Left renal cortex interstitium (tissue), 4 donors: ENCODE measurements at regions not wholly inside any gene's neighbourhood (a gene's known extent, or its start where the extent isn't known, plus 50 kb on each side); places are given as distances from the start of the nearest gene placed in this dataset.

Experiments
- DNase-seq, 4 donors: peaks; one replicate each; pipeline ENCODE4 v3.0.0-alpha.2; 2013; ENCODE audit warnings: low read depth in 4 of 4, low spot score in 2 of 4, missing footprints in 1 of 4

DNA sequence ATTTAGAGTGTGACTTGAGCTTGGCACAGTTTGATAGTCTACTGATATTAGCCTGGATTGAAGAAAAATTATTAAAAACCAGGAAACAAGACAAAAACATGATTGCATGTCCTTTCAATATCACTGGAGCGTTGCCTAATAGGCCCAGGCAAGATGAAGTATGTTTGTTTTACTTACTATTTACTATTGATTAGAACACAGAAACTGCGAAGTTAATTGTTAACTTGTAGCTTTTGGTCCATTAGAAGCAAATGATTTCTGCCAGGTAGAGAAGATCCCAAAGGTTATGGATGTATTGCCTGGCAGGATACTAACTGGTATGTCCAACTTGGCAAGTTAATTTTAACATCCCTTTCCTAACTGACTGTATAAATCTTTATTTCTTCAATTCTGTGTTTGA, 268.9 kb downstream of the ETNK1 start:
- no peak for DNase-seq

DNA sequence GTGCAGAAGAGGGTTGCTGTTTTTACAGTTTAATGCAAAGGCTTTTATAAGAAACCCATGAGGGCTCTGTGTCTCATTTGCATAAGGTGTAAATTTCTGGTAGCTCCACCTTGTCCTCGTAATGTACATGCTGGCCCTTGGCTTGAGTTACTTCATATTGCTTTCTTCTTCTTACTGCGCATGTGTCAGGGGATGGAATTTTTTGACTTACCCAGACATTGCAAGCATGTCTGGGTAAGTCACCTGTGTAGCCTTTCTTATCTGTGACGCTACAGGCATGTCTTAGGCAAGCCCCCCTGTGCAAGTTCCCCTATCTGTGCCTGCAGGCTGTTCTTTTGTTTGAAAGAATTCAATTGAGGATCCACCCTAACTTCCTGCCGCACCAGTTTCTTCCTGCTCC, 274.2 kb downstream of the ETNK1 start:
- DNase-seq: no peak

DNA sequence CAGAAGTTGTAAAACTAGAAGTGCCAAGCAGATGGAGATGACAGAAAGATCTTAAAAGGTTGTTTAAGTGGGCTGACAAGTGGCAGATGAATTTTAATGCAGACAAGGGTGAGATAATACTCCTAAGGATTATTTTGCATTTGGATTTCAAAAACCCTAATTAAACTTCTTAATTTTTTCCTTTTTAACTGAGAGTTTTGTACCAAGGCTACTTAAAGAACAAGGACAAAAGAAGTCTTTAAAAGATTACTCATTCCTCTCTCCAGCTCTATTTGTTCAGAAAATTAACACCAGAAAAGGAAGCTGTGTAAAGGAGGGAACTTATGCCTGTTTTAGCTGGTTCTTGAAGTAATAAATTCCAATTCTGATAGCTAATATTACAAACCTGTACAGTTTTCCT, 275.4 kb downstream of the ETNK1 start:
- DNase-seq: no peak

DNA sequence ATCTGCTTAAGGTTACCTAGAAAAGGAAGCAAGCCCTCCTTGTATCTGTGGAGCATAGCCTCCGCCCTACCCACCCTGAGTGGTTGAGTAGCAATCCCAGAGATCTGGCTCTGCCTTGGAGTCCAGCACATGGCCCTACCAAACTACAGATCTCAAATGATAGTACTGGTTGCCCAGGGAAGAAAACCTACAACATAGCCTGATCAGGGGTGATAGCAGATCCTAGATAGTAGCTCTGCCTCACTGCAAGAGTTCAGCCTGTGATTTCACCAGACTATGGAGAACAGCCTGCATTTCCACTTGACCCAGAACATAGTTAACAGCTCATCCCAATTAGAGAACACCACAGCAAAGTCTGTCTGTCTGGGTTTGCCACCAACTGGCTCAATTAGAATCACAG, 279.5 kb downstream of the ETNK1 start:
- no peak for DNase-seq

DNA sequence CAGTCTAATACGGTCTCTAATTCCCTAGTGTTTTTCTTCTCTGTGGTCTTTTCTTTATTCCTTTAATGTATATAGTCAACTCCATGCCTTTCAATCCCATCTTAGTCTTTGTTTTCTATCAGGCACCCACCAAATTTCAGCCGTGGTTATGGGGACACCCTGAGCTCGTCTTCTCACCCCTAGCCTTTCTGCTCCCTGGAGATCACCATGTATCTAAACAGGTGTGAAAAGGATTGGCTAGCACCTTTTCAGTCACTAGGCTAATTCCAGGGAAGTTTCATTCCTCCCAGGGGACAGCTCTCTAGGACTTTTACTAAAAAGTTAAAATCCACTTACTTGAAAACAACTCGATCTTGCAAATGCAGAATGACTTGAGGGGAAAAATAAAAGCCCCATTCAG, 291.3 kb downstream of the ETNK1 start:
- DNase-seq: no peak

DNA sequence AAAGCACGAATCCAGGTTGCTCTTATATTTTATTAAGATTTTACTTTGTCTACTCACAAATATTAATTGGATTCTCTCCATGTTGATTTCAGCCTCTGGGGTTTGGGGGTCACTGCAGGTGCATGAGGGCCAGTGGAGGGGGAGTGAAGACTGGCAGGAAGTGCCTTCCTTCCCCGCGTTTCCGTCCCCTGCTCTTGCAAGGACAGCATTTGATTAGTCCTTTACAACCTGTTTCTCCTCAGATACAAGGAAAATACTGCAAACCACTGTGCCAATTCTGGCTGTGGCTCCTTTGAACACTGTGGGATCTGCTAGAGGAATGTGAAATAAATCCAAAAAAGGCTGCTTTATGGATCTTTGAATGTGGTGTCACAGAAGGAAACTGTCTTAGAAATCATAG, 291.8 kb downstream of the ETNK1 start:
- no peak for DNase-seq

DNA sequence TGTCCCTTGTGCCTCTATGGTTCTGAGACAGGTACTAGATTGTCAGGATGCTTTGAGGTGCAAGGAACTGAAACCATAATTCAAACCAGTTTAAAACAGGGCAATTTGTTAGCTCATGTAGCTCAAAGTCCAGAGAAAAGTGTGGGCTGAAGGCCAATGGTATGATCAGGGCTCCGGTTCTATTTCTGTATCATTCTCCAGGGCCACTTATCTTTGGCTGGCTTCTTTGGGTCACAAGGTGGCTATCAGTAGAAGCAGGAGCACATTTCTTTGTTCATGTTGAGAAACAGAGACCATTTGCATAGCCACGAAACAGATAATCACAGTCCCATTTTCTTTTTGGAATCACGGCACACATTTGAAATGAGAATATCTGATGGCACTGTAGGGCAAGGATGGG, 294.9 kb downstream of the ETNK1 start:
- DNase-seq: no peak

DNA sequence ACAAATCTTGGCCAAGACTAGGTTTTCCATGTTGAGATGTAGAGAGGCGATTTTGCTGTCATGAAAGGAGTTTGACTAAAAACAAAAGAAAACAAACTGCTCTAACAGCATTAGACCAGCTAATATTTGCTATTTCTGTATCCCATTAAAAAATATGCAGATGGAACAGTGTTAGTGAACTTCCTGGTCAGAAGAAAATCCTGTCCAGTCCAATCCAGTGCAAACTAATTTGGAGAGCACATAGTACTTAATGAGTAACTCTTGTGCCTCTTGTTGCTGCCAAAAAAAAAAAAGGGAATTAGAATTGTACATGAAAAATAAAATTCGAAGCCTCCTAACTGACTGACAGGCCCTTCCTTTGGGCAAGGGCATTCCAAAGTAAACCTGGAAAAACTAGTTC, 298.8 kb downstream of the ETNK1 start:
- no peak for DNase-seq

DNA sequence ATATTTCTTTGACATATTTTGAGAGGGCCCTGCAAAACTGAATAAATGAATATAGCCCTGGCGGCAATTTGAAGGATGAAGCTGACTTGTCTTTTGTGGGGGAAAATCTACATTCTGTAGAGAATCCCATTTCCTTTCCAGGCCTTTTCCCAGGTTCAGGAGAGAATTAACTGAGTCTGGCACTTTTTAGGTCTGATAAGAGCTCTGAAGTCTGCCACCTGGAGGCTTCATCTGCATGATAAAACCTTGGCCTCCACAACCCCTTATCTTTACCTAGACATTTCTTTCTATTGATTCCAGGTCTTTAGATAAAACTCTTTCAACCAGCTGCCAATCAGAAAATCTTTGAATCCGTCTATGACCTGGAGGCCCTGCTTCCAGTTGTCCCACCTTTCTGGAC, 299.4 kb downstream of the ETNK1 start:
- no peak for DNase-seq

DNA sequence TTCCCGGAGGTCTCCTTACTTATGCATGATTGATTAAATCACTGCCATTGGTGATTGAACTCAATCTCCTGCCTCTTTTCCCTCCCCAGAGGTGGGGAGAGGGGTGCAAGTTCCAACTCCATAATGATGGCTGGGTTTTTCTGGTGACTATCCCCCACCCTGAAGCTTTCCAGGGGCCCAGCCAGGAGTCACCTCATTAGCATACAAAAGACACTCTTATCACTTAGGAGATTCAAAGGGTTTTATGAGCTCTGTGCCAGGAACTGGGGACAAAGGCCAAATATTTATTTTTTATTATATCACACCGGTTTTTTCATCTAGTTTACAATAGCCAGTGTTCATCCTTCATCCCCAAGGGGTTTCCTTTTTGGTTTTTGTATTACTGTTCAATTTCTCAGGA, 300.7 kb downstream of the ETNK1 start:
- DNase-seq: no peak

DNA sequence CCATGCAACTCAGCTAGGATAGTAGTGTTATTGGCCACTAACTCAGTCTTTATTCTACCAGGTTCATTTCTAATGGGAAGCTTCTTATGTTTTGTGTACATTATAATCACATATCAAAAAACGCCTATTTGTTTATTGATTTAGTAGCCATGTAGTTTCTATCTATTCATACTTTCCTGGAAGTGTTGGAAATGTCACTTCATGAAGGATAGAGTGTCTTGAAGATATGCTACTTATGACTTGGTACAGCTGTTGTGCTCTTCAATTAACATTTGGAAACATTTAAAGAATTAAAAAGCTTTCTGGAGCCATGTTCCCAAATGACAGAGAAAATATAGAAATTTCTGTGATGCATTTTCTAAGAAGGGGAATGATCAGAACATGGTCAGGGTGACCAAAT, 307.5 kb downstream of the ETNK1 start:
- DNase-seq: no peak

DNA sequence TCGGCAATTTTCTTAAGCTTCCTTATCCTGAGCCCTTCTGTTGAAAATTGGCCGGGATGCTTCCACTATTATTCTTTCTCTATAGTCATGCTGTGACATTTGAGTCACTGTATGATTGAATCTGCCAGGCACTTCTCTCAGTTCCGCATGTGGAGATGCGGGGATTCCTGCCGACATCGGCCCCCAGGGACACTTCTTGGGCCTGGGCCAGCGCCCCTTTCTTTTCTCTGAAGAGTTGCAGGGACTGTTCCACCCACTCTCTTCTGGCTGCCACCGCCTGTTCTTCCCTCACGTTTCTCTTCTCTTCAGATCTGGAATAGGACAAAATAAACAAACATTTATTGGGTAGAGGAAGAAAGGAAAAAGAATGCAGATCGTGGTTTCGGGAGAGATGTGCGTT, 310.1 kb downstream of the ETNK1 start:
- DNase-seq: no peak

DNA sequence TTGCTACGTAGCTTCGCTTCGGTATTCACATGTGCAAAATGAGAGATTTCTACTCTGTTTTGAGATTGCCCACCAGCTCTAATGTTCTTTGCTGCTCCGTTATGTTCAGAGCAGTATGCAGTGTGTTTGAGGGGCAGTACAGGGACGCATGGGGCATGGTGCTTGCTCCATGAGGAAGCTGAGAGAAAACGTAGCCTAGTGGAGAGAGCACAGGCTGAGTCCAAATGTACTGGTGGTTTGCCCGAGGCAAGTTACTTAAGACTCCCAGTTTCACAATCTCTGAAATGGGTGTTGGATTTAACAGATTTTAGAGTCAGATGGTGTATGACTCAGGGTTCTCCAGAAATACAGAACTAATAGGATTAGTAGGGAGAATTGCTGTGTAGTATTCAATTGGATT, 310.5 kb downstream of the ETNK1 start:
- DNase-seq: no peak

DNA sequence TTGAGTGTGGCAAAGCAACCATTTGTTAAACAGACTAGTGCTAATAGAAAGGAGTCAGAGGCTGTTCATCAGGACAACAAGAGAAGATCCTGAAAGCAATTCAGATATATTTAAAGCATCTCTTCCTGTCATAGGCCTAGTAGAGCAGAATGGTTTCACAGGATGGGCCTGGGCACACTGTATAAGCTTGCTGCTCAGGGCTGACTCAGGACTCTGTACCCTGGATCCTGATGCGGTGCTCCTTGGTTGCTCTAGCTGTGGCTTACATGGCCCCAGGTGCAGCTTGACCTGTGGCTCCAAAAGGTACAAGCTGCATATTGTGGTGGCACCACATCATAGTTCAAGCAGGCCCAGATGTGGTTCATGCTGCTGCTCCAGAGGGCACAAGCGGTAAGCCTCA, 313.4 kb downstream of the ETNK1 start:
- no peak for DNase-seq

DNA sequence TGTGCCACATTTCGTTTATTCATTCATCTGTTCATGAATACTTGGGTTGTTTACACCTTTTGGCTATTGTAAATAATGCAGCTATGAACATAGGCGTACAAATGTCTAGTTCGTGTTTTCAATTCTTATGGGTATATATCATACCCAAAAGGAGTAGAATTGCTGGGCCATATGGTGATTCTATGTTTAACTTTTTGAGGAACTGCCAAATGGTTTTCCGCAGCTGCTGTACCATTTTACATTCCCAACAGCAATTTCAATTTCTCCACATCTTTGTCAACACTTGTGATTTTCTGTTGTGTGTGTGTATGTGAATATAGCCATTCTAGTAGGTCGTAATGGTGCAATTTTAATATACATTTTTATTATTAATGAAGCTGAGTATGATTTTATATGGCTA, 326.2 kb downstream of the ETNK1 start:
- DNase-seq: no peak

DNA sequence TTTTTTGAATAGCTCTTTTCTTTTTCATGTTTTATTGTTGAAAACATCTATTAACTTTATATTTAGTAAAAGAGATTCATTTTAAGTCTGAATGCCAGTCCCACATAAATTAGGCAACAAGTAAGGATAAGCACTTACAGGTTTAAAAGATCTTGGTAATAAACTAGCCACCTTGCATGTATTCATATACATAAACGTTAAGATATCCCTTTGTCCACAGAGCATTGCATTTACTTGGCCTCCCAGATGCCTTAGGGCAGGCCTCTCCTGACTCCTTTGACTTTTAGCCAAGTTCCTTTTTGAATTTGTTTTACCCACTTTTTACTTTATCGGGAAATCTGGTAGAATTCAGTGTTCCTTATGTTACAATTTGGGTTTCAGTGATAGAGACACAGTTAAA, 331.7 kb downstream of the ETNK1 start:
- DNase-seq: no peak

DNA sequence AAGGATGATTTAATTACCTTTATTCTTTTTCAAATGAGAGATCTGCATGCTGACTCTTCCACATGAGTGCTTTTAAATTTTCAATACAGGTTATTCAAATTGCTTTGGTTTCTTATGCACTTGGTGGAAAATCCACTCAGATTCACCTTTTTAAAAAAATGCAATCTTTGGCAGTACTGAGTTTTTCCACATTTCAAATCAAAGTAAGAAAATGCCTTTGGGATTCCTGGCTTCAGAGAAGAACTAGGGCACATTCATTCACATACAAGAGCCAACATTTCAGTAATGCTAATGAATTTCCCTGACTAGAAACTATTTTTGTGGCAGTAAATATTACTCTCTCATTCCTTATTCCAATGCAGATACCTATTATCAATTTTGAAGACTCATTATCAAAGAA, 342.2 kb downstream of the ETNK1 start:
- no peak for DNase-seq

DNA sequence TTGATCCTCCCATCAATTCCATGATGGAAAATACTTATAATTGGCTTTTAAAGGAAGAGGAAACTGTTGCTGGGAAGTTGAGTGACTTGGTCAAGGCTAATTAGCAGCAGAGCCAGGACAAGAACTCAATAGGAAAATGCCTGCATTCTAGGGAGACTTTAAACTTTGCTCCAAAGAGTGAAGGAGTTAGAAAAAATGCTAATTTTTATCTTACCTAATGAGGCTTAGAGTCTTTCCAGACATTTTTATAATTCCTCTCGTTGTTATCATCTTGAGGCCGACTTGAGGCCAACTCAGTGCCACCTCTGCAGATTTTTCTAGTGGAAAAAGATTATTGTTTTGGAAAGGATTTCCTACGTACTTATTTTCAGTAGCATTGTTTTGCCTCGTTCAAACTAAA, 344.6 kb downstream of the ETNK1 start:
- no peak for DNase-seq

DNA sequence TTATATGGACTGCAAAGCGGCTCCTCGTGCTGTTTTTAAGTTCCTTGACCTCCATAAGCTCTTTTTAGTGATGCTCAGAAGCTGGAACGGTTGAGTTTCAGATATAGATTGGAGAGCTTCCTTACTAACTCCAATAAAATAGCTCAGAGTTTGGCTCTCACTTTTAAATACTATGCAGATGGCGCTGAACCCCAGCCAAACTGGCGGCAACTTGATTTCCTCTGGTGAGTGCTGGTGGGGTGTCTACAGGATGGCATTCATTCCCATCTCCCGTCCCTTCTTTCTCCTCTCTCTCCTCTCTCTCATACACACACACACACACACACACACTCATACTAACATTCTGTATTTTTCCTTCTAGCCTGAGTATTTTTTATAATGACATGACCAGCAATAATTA, 346.3 kb downstream of the ETNK1 start:
- no peak for DNase-seq

DNA sequence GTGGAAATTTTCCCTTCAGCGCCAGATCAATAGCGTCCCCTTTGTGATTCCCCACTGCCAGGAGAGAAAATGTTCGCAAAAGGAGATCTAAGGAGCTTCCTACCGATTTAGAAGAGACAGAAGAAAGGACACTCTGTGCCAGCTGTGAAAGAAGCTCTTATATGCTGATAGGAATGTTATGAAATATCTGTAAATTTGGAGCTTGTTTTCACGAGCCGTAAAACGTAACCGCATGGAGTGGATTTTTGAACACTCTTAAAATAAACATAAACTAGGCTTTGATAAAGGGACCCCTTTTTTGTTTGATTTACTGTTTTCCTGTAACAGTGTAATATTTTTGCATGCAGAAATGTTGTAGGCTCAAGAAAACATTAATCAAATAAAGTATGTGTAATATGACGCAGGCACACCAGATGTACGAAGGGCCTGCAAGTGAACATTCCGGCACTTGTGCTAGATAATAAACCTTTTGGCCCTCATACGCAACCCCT, 346.8 kb downstream of the ETNK1 start:
- no peak for DNase-seq

DNA sequence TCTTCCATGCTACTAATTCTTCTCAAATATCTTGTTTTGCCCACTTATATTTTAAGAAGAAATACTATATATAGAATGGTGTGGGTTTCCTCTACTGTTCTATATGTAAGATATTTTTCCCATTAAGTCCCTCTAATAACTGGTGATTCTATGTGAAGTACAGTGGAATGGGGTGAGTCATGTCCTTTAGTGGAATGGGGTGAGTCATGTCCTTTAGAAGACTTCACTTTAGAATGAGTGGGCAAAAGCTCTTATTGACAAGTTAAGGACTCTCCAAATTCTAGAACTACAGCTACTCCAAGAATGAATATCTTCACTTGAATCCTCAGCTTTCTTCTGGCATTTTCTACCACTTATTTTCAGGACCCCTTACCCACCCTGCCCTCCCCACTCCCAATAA, 349.9 kb downstream of the ETNK1 start:
- no peak for DNase-seq

DNA sequence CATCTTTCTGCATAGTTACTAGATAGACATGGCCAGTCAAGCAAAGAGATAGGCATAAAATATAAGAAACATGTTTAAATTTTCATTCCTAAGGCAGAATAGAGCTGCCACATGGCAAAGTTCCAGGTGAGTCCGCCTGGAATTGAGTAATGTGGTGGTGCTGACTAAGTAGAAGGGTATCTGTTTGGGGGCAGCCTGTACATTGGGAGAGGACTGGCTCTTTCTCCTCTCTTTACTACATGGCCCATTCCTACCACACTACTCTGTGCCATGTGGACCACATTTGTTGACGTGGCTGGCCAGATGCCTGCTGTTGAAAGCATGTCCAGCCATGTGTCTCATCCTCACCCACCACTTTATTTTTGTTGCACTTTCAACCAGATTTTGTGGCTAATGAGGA, 354.0 kb downstream of the ETNK1 start:
- no peak for DNase-seq

DNA sequence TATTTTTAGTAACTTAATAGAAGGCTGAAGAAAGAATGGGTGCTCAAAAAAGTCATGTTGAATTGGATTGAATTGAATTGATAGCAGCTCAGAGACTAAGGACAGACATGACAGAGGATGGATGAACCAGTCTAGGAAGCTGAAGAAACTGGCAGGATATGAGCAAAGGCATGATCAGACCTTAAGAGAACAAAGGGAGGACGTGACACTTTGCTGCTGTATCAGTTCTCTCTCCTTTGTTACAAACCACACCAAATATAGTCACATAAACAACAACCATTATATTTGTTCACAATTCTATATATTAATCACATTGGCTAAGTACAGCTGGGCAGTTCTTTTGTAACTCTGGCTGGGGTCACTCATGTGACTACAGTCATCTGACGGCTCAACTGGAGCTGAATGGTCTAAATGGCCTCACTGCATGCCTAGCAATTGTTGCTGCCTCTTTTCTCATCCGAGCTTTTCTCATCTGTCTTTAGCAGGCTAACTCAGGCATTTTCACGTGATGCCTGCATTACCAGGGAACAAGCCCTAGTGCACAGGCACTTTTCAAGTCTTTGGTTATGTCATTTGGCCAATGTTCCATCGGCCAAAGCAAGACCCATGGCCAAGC, 355.0 kb downstream of the ETNK1 start:
- no peak for DNase-seq
